Endothelial cell of umbilical vein (primary cell): ENCODE measurements at regions not wholly inside any gene's neighbourhood (a gene's known extent, or its start where the extent isn't known, plus 50 kb on each side); places are given as distances from the start of the nearest gene placed in this dataset.

ENCODE experiments used
- EZH2 ChIP-seq: IDR thresholded peaks from 2 replicates; pipeline ENCODE4 v1.6.1; 2012; ENCODE audit warnings: borderline replicate concordance, low read depth, mild to moderate bottlenecking, moderate library complexity, low read length, inconsistent platforms; ENCODE audit not compliant: severe bottlenecking
- GATA2 ChIP-seq: IDR thresholded peaks from 2 replicates; pipeline ENCODE4 v1.7.0; 2011; ENCODE audit warnings: low read depth, mild to moderate bottlenecking, moderate library complexity, mixed read lengths, low read length; ENCODE audit not compliant: insufficient read length, insufficient read depth
- JUN ChIP-seq: IDR thresholded peaks from 2 replicates; pipeline ENCODE4 v1.6.1; 2011; ENCODE audit warnings: borderline replicate concordance, low read depth; ENCODE audit not compliant: insufficient read length, insufficient read depth
- POLR2A ChIP-seq: IDR thresholded peaks from 2 replicates; pipeline ENCODE4 v1.6.1; 2012; ENCODE audit warnings: low read depth, mild to moderate bottlenecking, control low read depth, low read length
- TF ChIP-seq, protein P1 (sequence below), 2 donors: IDR thresholded peaks; 1 replicate in 1 of 2; 2 replicates in 1 of 2; pipeline ENCODE4 v1.5.1; 2011; ENCODE audit warnings: low read length in 2 of 2, mild to moderate bottlenecking in 2 of 2, moderate library complexity in 2 of 2, control low read depth in 1 of 2, inconsistent platforms in 1 of 2, low read depth in 1 of 2; ENCODE audit not compliant: insufficient read depth in 1 of 2; ENCODE audit errors: extremely low read depth in 1 of 2

DNA sequence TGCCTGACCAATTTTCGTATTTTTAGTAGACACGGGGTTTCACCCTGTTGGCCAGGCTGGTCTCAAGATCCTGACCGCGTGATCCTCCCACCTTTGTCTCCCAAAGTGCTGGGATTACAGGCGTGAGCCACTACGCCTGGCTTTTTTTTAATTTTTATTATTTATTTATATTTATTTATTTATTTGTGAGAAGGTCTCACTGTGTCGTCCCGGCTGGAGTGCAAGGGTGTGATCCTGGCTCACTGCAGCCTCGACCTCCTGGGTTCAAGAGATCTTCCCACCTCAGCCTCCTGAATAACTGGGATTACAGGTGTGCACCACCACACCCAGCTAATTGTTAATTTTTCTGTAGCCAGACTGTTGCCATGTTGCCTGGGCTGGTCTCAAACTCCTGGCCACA is 141.1 kb downstream of the CRLF2 start:
- TF ChIP-seq JUN (no peak), GATA2 (no peak), EZH2 (no peak), POLR2A (no peak)
- TF ChIP-seq, protein P1, sequence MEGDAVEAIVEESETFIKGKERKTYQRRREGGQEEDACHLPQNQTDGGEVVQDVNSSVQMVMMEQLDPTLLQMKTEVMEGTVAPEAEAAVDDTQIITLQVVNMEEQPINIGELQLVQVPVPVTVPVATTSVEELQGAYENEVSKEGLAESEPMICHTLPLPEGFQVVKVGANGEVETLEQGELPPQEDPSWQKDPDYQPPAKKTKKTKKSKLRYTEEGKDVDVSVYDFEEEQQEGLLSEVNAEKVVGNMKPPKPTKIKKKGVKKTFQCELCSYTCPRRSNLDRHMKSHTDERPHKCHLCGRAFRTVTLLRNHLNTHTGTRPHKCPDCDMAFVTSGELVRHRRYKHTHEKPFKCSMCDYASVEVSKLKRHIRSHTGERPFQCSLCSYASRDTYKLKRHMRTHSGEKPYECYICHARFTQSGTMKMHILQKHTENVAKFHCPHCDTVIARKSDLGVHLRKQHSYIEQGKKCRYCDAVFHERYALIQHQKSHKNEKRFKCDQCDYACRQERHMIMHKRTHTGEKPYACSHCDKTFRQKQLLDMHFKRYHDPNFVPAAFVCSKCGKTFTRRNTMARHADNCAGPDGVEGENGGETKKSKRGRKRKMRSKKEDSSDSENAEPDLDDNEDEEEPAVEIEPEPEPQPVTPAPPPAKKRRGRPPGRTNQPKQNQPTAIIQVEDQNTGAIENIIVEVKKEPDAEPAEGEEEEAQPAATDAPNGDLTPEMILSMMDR (IDR thresholded peaks at IDR 0.05; ENCODE audit: extremely low read depth in 1 of 2, insufficient read depth in 1 of 2, low read depth in 1 of 2, low read length in 2 of 2), result no peak
